Type B pancreatic cell (in vitro differentiated cells): ENCODE measurements at regions not wholly inside any gene's neighbourhood (a gene's known extent, or its start where the extent isn't known, plus 50 kb on each side); places are given as distances from the start of the nearest gene placed in this dataset.
"Not testable (repeated sequence)": the region's sequence is repeated elsewhere in the genome, so short reads cannot be mapped to it uniquely, and the experiment has no call there.

ENCODE experiments used
- DNase-seq: peaks from one replicate; pipeline ENCODE4 v3.0.0; 2021; ENCODE audit warnings: mixed read lengths; ENCODE audit not compliant: unreplicated experiment; ENCODE audit errors: extremely low spot score
- H3K27ac Mint-ChIP-seq: 2 replicates; pipeline ENCODE4 v1.8.0; 2021; ENCODE audit warnings: mild to moderate bottlenecking, mixed read lengths
- H3K27me3 Mint-ChIP-seq: 2 replicates; pipeline ENCODE4 v1.8.0; 2021; ENCODE audit warnings: mixed read lengths
- H3K36me3 Mint-ChIP-seq: 2 replicates; pipeline ENCODE4 v1.8.0; 2021; ENCODE audit warnings: mixed read lengths
- H3K4me1 Mint-ChIP-seq: one replicate; pipeline ENCODE4 v1.8.0; 2021; ENCODE audit warnings: mixed read lengths; ENCODE audit not compliant: unreplicated experiment
- H3K4me3 Mint-ChIP-seq: 2 replicates; pipeline ENCODE4 v1.8.0; 2021; ENCODE audit warnings: mild to moderate bottlenecking, mixed read lengths
- H3K9me3 Mint-ChIP-seq: 2 replicates; pipeline ENCODE4 v1.8.0; 2021; ENCODE audit warnings: mixed read lengths
- CTCF ChIP-seq: fragments of 200-600 bp; sonication (generic); conservative IDR thresholded peaks from 2 replicates; pipeline ENCODE4 v1.5.0; 2021; ENCODE audit warnings: antibody characterized with exemption, mild to moderate bottlenecking

DNA sequence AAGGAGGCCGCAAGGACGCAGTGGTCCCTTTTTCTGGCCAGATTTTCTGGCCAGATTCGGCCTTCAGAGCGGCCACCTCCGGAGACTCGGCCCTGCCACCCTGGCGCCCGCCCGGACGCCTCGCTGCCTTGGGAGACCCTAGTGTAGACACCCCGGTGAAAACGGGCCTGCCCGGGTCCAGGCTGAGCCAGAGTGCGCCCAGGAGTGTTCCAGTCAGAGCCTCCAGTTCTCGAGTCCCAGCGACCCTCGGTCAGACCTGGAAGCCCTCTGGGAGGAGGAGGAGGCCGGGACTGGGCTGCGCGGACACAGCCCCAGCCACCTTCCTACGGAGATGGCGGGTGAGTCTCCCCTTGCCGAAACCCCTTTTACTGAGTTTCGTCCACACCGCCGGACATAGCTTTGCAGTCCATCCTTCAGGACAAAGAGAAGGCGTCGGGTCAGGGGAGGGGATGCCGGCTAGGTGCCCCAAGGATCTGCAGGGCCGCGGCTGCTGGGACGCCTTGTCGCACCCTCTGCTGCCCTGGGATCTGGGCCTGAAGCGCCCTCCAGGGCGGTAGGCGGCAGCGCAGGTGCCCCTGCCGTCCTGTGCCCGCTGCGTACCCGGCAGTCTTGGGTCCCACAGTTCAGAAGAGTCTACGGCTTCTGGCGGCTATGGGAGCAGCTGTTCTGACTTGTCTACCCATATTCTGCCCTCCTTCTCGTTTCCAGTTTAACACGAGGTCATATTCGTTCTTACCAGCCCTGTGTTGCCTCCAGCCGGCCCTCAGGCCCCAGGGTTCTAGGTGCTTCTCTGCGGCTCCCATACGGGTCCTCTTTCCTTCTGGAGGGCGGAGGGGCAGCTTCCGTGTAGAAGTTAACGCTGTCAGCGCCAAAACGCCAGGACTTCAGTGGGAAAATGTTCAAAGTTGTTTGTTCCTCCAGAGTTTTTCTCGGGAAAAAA is 1771.7 kb upstream of the CDH9 start:
- Mint-ChIP-seq H3K27me3 (no peaks in the 10 kb centered on the region), H3K27ac (no peak overlapping the region), H3K36me3 (no peaks in the 10 kb centered on the region), H3K9me3 (no peaks in the 10 kb centered on the region), H3K4me3 (no peak overlapping the region), H3K4me1 (no peaks in the 10 kb centered on the region)
- no peak for TF ChIP-seq CTCF
- DNase-seq, result no peak

GRCh38 chr5:28808967-28809810 is 1770.8 kb upstream of the CDH9 start:
- Mint-ChIP-seq H3K36me3 (no peaks in the 10 kb centered on the region), H3K4me1 (no peaks in the 10 kb centered on the region), H3K9me3 (no peaks in the 10 kb centered on the region), H3K4me3 (no peak overlapping the region), H3K27ac (no peak overlapping the region), H3K27me3 (no peaks in the 10 kb centered on the region)
- DNase-seq, result peak; percentile 72
- TF ChIP-seq CTCF, result no peak

- TF ChIP-seq CTCF, result no peak
- H3K4me3 Mint-ChIP-seq, result no peak overlapping the region
- H3K27me3 Mint-ChIP-seq, result no peaks in the 10 kb centered on the region
- no peak for DNase-seq
- H3K4me1 Mint-ChIP-seq, result no peaks in the 10 kb centered on the region
- H3K27ac Mint-ChIP-seq, result no peak overlapping the region
- H3K9me3 Mint-ChIP-seq, result no peaks in the 10 kb centered on the region
- no peaks in the 10 kb centered on the region for H3K36me3 Mint-ChIP-seq
Observed at GRCh38 chr5:28807195-28807729, 1768.9 kb upstream of the CDH9 start.

DNA sequence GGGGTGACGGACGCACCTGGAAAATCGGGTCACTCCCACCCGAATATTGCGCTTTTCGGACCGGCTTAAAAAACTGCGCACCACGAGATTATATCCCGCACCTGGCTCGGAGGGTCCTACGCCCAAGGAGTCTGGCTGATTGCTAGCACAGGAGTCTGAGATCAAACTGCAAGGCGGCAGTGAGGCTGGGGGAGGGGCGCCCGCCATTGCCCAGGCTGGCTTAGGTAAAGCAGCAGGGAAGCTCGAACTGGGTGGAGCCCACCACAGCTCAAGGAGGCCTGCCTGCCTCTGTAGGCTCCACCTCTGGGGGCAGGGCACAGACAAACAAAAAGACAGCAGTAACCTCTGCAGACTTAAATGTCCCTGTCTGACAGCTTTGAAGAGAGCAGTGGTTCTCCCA is 1760.6 kb upstream of the CDH9 start:
- H3K9me3 Mint-ChIP-seq, H3K36me3 Mint-ChIP-seq, H3K4me1 Mint-ChIP-seq, DNase-seq, H3K4me3 Mint-ChIP-seq, H3K27me3 Mint-ChIP-seq, H3K27ac Mint-ChIP-seq: not testable (repeated sequence)

GRCh38 chr5:28788954-28789353 is 1750.6 kb upstream of the CDH9 start:
- H3K9me3 Mint-ChIP-seq, result peaks cover 5% of the 10 kb centered on the region
- no peak for DNase-seq
- no peak overlapping the region for H3K4me3 Mint-ChIP-seq
- TF ChIP-seq CTCF, result no peak
- H3K4me1 Mint-ChIP-seq, result no peaks in the 10 kb centered on the region
- peaks cover 13% of the 10 kb centered on the region for H3K27me3 Mint-ChIP-seq
- H3K27ac Mint-ChIP-seq, result no peak overlapping the region
- no peaks in the 10 kb centered on the region for H3K36me3 Mint-ChIP-seq
